HG03095 (cell line): ENCODE measurements at regions not wholly inside any gene's neighbourhood (a gene's known extent, or its start where the extent isn't known, plus 50 kb on each side); places are given as distances from the start of the nearest gene placed in this dataset.
"Not testable (repeated sequence)": the region's sequence is repeated elsewhere in the genome, so short reads cannot be mapped to it uniquely, and the experiment has no call there.

Experiments used
- ATAC-seq: cut with Tn5 transposase; IDR thresholded peaks from one replicate; pipeline ENCODE4 v1.9.1; 2021; ENCODE audit warnings: moderate library complexity; ENCODE audit not compliant: unreplicated experiment

DNA sequence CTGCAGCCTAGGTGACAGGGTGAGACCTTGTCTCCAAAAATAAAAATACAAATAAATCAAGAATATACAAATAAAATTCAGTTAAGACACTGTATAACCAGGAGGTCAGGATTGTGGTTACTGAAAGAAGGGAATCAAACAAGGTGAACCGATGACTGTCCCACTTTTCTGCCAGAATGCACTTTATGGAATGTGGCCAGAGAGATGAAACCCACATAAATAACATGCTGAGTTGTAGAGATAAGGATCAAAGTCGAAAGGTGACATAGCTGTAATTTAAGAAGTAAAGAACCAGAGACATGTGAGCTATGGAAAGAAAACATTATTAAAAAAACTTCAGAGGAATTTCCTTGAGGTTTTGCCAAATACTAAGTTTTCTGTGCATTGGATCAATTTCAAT is 1098.2 kb upstream of the USP15 start:
- ATAC-seq: no peak

- no peak for ATAC-seq
Measured at GRCh38 chr12:61188801-61189595, 1071.2 kb upstream of the USP15 start.

DNA sequence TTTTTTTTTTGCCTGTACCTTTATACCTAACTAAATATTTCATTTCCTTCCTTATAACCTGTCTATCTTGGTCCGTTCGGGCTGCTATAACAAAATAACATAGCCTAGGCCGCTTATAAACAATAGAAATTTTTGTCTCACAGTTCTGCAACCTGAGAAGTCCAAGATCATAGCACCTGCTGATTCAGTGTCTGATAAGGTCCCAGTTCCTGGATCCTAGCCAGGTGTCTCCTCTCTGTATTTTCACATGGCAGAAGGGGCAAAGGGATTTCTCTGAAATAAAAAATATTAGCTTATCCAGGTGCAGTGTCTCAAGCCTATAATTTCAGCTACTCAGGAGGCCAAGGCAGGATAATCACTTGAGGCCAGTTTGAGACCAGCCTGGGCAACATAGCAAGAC is 1046.6 kb upstream of the USP15 start:
- ATAC-seq: no peak

- ATAC-seq: no peak
Measured at GRCh38 chr12:61220337-61220736, 1039.9 kb upstream of the USP15 start.

- ATAC-seq: no peak
Measured at GRCh38 chr12:61232040-61232439, 1028.2 kb upstream of the USP15 start.

DNA sequence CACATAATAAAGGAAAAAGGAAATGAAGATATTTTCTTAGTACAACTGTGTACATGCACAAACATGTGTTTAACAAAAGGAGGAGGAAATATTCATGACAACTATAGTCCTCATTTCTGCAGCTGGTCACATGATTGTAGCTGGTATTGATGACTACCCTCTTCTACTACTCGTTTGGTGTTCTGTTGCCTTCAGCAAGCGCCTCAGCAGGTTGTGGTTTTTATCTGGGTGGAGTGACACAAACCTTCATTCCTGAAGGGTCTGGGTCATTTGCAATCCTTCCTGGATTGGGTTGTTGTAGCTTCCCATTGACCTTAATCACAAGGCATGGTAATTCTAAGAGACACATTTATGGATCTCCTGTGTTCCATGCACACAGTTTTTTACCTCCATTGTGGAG is 1009.9 kb upstream of the USP15 start:
- ATAC-seq: no peak

- ATAC-seq: no peak
Measured at GRCh38 chr12:61251076-61251475, 1009.1 kb upstream of the USP15 start.

- ATAC-seq: no peak
Measured at GRCh38 chr12:61254225-61254624, 1006.0 kb upstream of the USP15 start.

DNA sequence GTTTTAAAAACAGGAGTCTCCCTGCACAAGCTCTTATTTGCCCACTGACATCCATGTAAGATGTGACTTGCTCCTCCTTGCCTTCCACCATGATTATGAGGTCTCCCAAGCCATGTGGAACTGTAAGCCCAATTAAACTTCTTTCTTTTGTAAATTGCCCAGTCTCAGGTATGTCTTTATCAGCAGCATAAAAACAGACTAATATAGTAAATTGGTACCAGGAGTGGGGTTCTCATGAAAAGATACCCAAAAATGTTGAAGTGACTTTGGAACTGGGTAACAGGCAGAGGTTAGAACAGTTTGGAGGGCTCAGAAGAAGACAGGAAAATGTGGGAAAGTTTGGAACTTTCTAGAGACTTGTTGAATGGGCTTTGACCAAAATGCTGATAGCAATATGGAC is 995.9 kb upstream of the USP15 start:
- not testable (repeated sequence) for ATAC-seq

GRCh38 chr12:61267474-61267873 is 992.7 kb upstream of the USP15 start:
- no peak for ATAC-seq

DNA sequence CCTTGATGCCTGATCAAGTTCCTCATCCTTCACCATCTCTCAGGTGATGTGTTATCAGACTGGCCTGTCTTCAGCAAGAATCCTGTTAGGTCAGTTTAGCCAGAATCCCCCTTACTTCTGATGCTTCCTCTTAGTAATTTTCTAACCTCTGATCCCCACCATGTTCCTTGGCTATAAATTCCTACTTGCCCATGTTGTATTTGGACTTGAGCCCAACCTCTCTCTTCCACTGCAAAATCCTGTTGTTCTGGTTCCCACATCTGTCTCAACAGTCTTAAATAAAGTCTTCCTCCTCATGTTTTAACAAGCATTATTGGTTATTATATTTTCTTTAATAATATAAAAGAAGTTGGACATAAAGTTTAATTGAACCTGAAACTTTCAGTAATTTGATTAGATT is 987.8 kb upstream of the USP15 start:
- ATAC-seq: no peak

GRCh38 chr12:61282790-61283575 is 977.2 kb upstream of the USP15 start:
- no peak for ATAC-seq

DNA sequence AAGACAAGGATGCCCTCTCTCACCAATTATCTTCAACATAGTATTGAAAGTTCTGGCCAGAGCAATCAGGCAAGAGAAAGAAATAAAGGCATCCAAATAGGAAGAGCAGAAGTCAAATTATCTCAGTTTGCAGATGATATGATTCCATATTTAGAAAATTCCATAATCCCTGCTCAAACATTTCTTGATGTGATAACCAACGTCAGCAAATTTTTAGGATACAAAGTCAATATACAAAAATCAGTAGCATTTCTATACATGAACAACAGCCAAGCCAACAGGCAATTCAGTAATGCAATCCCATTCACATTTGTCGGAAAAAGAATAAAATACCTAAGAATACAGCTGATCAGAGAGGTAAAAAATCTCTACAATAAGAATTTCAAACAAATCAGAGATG is 969.7 kb upstream of the USP15 start:
- ATAC-seq: no peak

DNA sequence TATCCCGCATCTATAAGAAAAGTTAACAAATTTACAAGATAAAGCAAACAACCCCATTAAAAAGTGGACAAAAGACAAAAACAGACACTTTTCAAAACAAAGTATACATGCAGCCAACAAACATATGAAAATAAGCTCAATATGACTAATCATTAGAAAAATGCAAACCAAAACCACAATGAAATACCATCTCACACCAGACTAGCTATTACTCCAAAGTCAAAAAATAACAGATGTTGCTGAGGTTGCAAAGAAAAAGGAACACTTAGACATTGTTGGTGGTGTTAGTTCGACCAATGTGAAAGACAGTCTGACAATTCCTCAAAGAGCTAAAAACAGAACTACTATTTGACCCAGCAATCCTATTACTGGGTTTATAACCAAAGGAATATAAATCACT is 968.6 kb upstream of the USP15 start:
- no peak for ATAC-seq

DNA sequence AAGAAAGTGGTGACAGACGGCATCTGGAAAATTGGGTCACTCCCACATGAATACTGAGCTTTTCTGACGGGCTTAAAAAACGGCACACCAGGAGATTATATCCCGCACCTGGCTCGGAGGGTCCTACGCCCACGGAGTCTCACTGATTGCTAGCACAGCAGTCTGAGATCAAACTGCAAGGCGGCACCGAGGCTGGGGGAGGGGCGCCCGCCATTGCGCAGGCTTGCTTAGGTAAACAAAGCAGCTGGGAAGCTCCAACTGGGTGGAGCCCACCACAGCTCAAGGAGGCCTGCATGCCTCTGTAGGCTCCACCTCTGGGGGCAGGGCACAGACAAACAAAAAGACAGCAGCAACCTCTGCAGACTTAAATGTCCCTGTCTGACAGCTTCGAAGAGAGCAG is 966.2 kb upstream of the USP15 start:
- ATAC-seq: not testable (repeated sequence)

DNA sequence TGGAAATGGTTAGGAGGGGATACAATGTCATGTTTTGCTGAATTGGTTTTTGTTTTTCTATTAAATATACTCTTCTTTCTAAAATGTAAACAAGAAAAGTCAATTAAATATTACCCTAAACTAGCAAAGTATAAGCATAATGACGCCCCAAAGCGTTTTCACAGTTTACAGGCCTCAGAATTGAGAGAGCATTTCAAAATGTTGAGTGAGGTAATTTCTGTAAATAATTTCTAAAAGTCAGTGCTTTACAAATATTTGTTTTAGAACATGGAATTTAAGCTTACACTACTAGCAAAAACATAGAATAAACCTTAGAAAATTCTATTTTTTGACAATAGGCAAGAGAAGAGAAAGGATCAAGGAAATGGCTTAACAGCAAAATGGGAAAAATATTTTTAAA is 958.4 kb upstream of the USP15 start:
- no peak for ATAC-seq

- ATAC-seq: no peak
Measured at GRCh38 chr12:61302282-61302681, 957.9 kb upstream of the USP15 start.

DNA sequence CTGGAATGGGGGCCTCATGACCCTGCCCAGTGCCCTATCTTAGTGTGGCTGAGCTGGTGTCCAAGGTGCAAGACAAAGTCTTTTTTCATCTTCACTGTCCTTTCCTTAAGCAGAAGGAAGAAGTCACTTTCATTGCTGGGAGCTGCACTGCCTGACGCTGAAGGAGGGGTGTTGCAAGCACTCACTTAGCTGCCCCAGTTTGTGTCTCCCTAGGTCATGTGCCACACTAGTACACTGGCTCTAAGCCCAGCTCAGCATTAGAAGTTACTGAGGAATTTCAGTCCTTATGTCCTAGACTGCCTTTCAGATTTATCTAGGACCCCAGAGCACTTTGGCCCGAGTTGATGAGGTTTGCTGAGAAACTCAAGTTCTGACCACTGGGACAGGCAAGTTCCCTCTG is 952.0 kb upstream of the USP15 start:
- ATAC-seq: no peak

GRCh38 chr12:61311413-61311812 is 948.8 kb upstream of the USP15 start:
- ATAC-seq: no peak

DNA sequence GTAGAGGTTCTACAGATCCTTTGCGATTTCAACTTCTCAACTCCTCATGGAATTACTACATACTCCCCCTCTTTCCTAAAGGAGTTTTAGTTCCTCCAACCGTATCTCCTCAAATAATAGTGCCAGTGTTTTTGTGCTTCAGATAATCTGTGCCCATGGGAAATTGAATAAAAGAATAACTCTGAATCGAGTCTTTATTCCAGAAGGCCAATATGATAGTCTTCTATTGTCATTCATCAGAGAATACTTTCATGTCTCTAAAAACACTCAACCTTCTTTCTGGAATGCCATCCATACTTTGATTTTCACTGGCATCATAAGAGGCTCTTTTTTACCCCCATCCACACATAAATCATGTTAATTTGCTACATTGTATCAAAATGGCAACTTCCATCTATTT is 911.3 kb upstream of the USP15 start:
- no peak for ATAC-seq

GRCh38 chr12:61355105-61355504 is 905.1 kb upstream of the USP15 start:
- no peak for ATAC-seq

DNA sequence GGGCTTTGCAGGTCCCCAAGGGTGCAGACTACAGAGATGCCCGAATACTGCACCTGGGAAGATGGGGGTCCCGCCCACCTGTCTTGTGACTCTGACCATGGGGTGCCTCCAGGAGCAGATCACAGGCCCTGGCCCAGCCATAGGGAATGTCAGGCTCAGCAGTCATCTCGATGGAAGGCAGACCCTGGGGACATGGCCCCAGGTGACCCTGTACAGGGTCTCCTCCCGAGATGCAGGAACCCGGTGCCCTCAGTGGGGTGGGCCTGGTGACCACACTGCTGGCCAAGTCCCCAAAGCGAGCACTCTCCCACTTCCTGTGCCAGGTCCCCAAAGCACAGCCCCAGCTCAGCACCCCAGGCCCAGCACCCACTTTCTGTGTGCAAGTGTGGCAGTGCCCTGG is 903.7 kb upstream of the USP15 start:
- no peak for ATAC-seq
